H1 (cell line): ENCODE measurements at regions not wholly inside any gene's neighbourhood (a gene's known extent, or its start where the extent isn't known, plus 50 kb on each side); places are given as distances from the start of the nearest gene placed in this dataset.

Source experiments
- ASH2L ChIP-seq: fragments of 200-600, 300-600 bp; sonication (generic); IDR thresholded peaks from one replicate; pipeline ENCODE4 v1.7.1; 2017; ENCODE audit warnings: low read length
- CBX8 ChIP-seq: fragments of 300-800, 300-1000 bp; sonication (generic); IDR thresholded peaks from 2 replicates; pipeline ENCODE4 v1.7.1; 2016; ENCODE audit warnings: low read depth, low read length, borderline replicate concordance
- CHD7 ChIP-seq: fragments of 300-600 bp; sonication (generic); IDR thresholded peaks from 2 replicates; pipeline ENCODE4 v1.7.1; 2012; ENCODE audit warnings: low read length, moderate library complexity, mild to moderate bottlenecking, inconsistent platforms; ENCODE audit not compliant: insufficient replicate concordance
- E2F6 ChIP-seq: IDR thresholded peaks from 2 replicates; pipeline ENCODE4 v1.6.1; 2012; ENCODE audit warnings: inconsistent platforms
- FOSL1 ChIP-seq: IDR thresholded peaks from 2 replicates; pipeline ENCODE4 v1.6.1; 2011; ENCODE audit warnings: mild to moderate bottlenecking, low read depth, low read length, moderate library complexity; ENCODE audit not compliant: insufficient read depth
- HDAC6 ChIP-seq: IDR thresholded peaks from one replicate; pipeline ENCODE4 v1.7.1; 2012; ENCODE audit warnings: low read depth, mild to moderate bottlenecking, inconsistent platforms, low read length, moderate library complexity
- NANOG ChIP-seq: IDR thresholded peaks from 2 replicates; pipeline ENCODE4 v1.6.1; 2011; ENCODE audit warnings: low read length, low read depth, mild to moderate bottlenecking, inconsistent platforms; ENCODE audit not compliant: insufficient read depth, poor library complexity, severe bottlenecking
- RXRA ChIP-seq: IDR thresholded peaks from 2 replicates; pipeline ENCODE4 v1.6.1; 2011; ENCODE audit warnings: low read depth, mild to moderate bottlenecking, low read length, moderate library complexity; ENCODE audit not compliant: insufficient read depth
- TF ChIP-seq, protein P1 (sequence below): IDR thresholded peaks from 2 replicates; pipeline ENCODE4 v1.6.1; 2011; ENCODE audit warnings: low read length, improper control_type of control experiment

DNA sequence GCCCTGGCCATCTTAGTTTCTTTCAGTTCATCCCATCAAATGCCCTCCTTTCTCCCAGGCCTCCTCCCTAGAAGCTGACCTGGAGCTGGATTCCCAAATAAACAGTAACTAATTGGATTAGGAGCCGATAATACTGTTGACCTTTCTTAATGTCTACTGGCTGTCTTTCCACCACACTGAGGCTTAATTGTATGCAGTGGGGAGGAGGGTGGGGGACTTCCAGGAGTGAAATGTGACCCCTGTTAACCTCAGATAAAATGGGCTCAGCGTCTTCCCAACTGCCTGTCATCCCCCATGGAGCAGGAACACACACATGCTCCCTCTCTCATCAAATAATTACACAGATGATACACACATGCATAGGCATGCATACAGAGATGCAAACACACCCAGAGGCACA, 53.7 kb upstream of the LBX1 start (continued):
- TF ChIP-seq E2F6 (no peak), CBX8 (no peak), ASH2L (no peak), RXRA (no peak), FOSL1 (no peak), HDAC6 (no peak), NANOG (no peak), CHD7 (no peak)
- TF ChIP-seq, protein P1, sequence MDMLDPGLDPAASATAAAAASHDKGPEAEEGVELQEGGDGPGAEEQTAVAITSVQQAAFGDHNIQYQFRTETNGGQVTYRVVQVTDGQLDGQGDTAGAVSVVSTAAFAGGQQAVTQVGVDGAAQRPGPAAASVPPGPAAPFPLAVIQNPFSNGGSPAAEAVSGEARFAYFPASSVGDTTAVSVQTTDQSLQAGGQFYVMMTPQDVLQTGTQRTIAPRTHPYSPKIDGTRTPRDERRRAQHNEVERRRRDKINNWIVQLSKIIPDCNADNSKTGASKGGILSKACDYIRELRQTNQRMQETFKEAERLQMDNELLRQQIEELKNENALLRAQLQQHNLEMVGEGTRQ: no peak
- TF ChIP-seq, all 59 proteins: peak for 0
